Cardiac fibroblast (primary cell): ENCODE measurements at regions not wholly inside any gene's neighbourhood (a gene's known extent, or its start where the extent isn't known, plus 50 kb on each side); places are given as distances from the start of the nearest gene placed in this dataset.

Source experiments
- DNase-seq, 2 donors: peaks; one replicate each; pipeline versions ENCODE4 v3.0.0 to v3.0.0-alpha.2; 2010; ENCODE audit warnings: low read depth in 2 of 2
- H3K4me3 ChIP-seq, 2 donors: replicated peaks in 1 of 2; 1 replicate in 1 of 2; 2 replicates in 1 of 2; pipeline ENCODE4 v1.5.1; 2011; ENCODE audit warnings: low read depth in 2 of 2, low read length in 2 of 2, mild to moderate bottlenecking in 2 of 2, moderate library complexity in 1 of 2
- CTCF ChIP-seq: IDR thresholded peaks from one replicate; pipeline ENCODE4 v1.5.1; 2011; ENCODE audit warnings: low read depth, mild to moderate bottlenecking, low read length, inconsistent platforms

DNA sequence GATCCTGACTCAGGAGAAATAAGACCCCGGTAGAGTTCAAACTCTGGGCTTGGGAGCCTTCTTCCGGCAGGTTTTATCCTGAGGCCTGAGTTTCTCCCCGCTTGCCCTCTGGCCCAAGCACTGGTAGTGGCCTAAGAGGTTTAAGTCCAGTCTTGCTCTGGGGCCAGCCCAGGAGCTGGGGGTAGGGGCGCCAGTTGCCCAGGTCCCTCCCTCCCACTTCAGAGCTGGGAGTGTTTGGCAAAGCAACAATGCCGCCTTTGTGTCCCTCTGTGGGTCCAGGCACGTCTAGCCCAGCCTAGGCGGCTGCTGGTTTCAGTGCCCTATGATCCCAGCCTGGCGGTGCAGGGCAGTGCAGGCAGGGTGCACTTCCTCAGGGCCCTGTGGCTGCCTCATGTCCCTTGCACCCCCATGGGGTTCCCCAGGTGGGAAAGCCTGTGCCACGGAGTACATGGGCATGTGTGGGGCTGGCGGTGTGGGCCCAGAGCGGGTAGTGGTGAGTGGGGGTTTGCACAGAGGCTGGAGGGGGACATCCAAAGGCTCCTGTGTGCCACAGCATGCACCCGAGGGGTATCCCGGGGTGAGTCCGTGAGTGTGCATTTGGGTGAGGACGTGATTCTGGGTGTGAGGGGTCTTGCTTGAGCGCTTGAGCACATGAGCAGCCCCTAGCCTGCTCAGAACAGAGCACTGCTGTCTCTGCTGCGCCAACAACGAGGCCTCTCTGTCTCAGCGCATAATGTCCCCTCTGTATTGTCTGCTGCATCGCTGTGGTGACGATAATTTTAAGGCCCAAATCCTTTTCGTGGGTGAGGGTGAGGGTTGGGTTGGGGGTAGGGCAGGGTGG is 61.7 kb upstream of the PSD2 start:
- H3K4me3 ChIP-seq = no peak overlapping the region
- no peak for TF ChIP-seq CTCF
- no peak for DNase-seq

- DNase-seq = no peak
- TF ChIP-seq CTCF = no peak
- H3K4me3 ChIP-seq = no peak overlapping the region
Observed at GRCh38 chr5:139734539-139734916, 61.1 kb upstream of the PSD2 start.

GRCh38 chr5:139738193-139739149 is 57.1 kb upstream of the PSD2 start:
- DNase-seq = no peak
- H3K4me3 ChIP-seq = no peak overlapping the region
- TF ChIP-seq CTCF = no peak

- H3K4me3 ChIP-seq = no peak overlapping the region
- DNase-seq = no peak
- TF ChIP-seq CTCF = no peak
Observed at GRCh38 chr5:139739150-139739974, 56.2 kb upstream of the PSD2 start.

GRCh38 chr5:139740138-139740991 is 55.2 kb upstream of the PSD2 start:
- no peak for TF ChIP-seq CTCF
- no peak overlapping the region for H3K4me3 ChIP-seq
- DNase-seq = no peak
